DOHH2 (cell line): ENCODE measurements at regions not wholly inside any gene's neighbourhood (a gene's known extent, or its start where the extent isn't known, plus 50 kb on each side); places are given as distances from the start of the nearest gene placed in this dataset.

Source experiments
- H3F3A ChIP-seq: fragments of 200-600 bp; sonication (generic), shearing (Covaris generic); 2 replicates; pipeline ENCODE4 v1.6.0; 2016; ENCODE audit warnings: antibody characterized with exemption, mild to moderate bottlenecking; ENCODE audit not compliant: control insufficient read depth, insufficient read depth
- H3K27ac ChIP-seq: fragments of 200-600 bp; sonication (generic); 2 replicates; pipeline ENCODE4 v1.5.1; 2014; ENCODE audit warnings: low read depth, mild to moderate bottlenecking, low read length, moderate library complexity
- H3K27me3 ChIP-seq: fragments of 200-600 bp; sonication (generic); 2 replicates; pipeline ENCODE4 v1.6.1; 2014; ENCODE audit warnings: mild to moderate bottlenecking, low read length, mixed read lengths; ENCODE audit not compliant: control insufficient read depth
- H3K36me3 ChIP-seq: fragments of 200-600 bp; sonication (generic); 2 replicates; pipeline ENCODE4 v1.6.1; 2014; ENCODE audit warnings: mild to moderate bottlenecking, low read length, moderate library complexity, mixed read lengths; ENCODE audit not compliant: control insufficient read depth
- H3K4me1 ChIP-seq: fragments of 200-600 bp; sonication (generic); 2 replicates; pipeline ENCODE4 v1.6.1; 2014; ENCODE audit warnings: mild to moderate bottlenecking, low read length, mixed read lengths; ENCODE audit not compliant: control insufficient read depth
- H3K4me2 ChIP-seq: fragments of 200-600 bp; sonication (generic); 2 replicates; pipeline ENCODE4 v1.6.0; 2014; ENCODE audit warnings: mild to moderate bottlenecking, low read length, moderate library complexity
- H3K4me3 ChIP-seq: fragments of 200-600 bp; sonication (generic); 2 replicates; pipeline ENCODE4 v1.5.1; 2014; ENCODE audit warnings: mild to moderate bottlenecking, low read length, mixed read lengths
- H3K79me2 ChIP-seq: fragments of 200-600 bp; sonication (generic); 2 replicates; pipeline ENCODE4 v1.6.1; 2014; ENCODE audit warnings: mild to moderate bottlenecking, low read length, mixed read lengths; ENCODE audit not compliant: control insufficient read depth
- H3K9me2 ChIP-seq: fragments of 200-600 bp; sonication (generic); replicated peaks from 2 replicates; pipeline ENCODE4 v1.6.1; 2014; ENCODE audit warnings: mild to moderate bottlenecking, low read length, mixed read lengths; ENCODE audit not compliant: control insufficient read depth
- H3K9me3 ChIP-seq: fragments of 200-600 bp; sonication (generic); 2 replicates; pipeline ENCODE4 v1.6.1; 2014; ENCODE audit warnings: antibody characterized with exemption, low read length, mixed read lengths; ENCODE audit not compliant: control insufficient read depth, insufficient read depth
- H4K20me1 ChIP-seq: fragments of 200-600 bp; sonication (generic); 2 replicates; pipeline ENCODE4 v1.6.0; 2014; ENCODE audit warnings: low read depth, mild to moderate bottlenecking, antibody characterized with exemption, low read length, moderate library complexity; ENCODE audit not compliant: control insufficient read depth, insufficient read depth
- EZH2phosphoT487 ChIP-seq: fragments of 200-600 bp; sonication (generic); IDR thresholded peaks from 2 replicates; pipeline ENCODE4 v1.6.1; 2017; ENCODE audit warnings: borderline replicate concordance, mild to moderate bottlenecking, antibody characterized with exemption, low read length, moderate library complexity, mixed read lengths
- TF ChIP-seq, protein P1 (sequence below): fragments of 200-600 bp; sonication (generic); IDR thresholded peaks from one replicate; pipeline ENCODE4 v1.5.1; 2014; ENCODE audit warnings: antibody characterized with exemption, mild to moderate bottlenecking, low read depth, low read length; ENCODE audit not compliant: poor library complexity, severe bottlenecking

DNA sequence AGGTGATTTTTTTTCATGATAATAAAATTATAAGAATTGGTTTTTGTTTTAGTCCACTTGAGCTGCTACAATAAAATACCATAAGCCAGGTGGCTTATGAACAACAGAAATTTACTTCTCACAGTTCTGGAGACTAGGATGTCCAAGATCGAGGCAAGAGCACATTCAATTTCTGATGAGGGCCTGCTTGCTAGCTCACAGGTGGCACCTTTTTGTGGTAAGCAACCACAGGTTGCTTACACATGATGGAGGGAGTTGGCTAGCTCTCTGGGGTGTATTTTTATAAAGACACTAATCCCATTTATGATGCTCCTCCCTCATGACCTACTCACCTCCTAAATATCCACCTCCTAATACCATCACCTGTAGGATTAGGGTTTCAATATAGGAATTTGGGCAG, 1248.5 kb upstream of the TENM3 start:
- no peaks in the 10 kb centered on the region for H3K9me3 ChIP-seq
- no peaks in the 10 kb centered on the region for H3K9me2 ChIP-seq
- no peak overlapping the region for H3K27ac ChIP-seq
- H3K36me3 ChIP-seq, result no peaks in the 10 kb centered on the region
- no peaks in the 10 kb centered on the region for H3K27me3 ChIP-seq
- H4K20me1 ChIP-seq, result no peaks in the 10 kb centered on the region
- TF ChIP-seq, protein P1, sequence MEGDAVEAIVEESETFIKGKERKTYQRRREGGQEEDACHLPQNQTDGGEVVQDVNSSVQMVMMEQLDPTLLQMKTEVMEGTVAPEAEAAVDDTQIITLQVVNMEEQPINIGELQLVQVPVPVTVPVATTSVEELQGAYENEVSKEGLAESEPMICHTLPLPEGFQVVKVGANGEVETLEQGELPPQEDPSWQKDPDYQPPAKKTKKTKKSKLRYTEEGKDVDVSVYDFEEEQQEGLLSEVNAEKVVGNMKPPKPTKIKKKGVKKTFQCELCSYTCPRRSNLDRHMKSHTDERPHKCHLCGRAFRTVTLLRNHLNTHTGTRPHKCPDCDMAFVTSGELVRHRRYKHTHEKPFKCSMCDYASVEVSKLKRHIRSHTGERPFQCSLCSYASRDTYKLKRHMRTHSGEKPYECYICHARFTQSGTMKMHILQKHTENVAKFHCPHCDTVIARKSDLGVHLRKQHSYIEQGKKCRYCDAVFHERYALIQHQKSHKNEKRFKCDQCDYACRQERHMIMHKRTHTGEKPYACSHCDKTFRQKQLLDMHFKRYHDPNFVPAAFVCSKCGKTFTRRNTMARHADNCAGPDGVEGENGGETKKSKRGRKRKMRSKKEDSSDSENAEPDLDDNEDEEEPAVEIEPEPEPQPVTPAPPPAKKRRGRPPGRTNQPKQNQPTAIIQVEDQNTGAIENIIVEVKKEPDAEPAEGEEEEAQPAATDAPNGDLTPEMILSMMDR, result no peak
- TF ChIP-seq EZH2phosphoT487, result no peak
- no peak overlapping the region for H3K4me2 ChIP-seq
- no peaks in the 10 kb centered on the region for H3K79me2 ChIP-seq
- H3K4me3 ChIP-seq, result no peak overlapping the region
- H3K4me1 ChIP-seq, result no peaks in the 10 kb centered on the region
- no peaks in the 10 kb centered on the region for H3F3A ChIP-seq

DNA sequence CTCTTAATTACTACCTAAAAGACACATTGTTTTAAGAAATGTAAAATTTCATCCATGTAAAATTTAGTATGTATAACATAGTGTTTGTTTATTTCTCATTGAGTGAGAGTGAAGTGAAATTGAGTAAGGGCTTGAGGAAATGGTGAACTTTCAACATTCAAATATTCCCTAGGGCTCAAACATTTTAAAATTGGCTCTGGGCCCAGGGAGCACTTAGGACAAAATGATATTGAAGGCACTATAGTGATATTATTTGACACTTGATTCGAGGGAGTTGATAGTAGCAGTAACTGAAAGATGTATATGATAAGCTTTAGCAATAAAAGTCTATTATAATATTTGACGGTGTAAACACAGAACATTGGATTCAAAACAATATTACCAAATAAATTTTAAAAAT, 1244.0 kb upstream of the TENM3 start:
- no peaks in the 10 kb centered on the region for H3K36me3 ChIP-seq
- no peak overlapping the region for H3K27ac ChIP-seq
- no peaks in the 10 kb centered on the region for H4K20me1 ChIP-seq
- H3F3A ChIP-seq, result no peaks in the 10 kb centered on the region
- no peak overlapping the region for H3K4me3 ChIP-seq
- no peaks in the 10 kb centered on the region for H3K27me3 ChIP-seq
- no peaks in the 10 kb centered on the region for H3K9me3 ChIP-seq
- H3K9me2 ChIP-seq, result no peaks in the 10 kb centered on the region
- H3K79me2 ChIP-seq, result no peaks in the 10 kb centered on the region
- H3K4me2 ChIP-seq, result no peak overlapping the region
- H3K4me1 ChIP-seq, result no peaks in the 10 kb centered on the region
- no peak for TF ChIP-seq EZH2phosphoT487
- TF ChIP-seq, protein P1, result no peak

DNA sequence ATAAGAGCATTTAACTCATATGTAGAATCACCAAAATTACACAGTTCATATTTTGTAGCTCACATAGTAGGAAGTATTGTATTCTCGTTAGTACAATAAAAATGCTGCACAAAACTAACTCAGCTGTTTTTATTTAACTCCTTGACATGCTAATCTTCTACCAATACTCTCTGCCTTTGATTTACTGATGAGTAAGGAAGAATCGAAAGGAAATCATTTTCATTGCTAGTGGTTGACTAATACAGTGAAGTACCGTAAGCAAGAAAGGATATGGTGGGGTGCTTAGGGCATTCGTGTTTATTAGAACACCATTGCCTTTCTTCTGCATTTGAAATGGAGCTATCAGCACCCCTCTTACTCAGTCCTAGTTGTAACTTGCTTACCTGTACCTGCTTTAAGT, 1239.1 kb upstream of the TENM3 start:
- Histone ChIP-seq H3K9me2 (no peaks in the 10 kb centered on the region), H3K27ac (no peak overlapping the region), H3K79me2 (no peaks in the 10 kb centered on the region), H3F3A (no peaks in the 10 kb centered on the region), H4K20me1 (no peaks in the 10 kb centered on the region), H3K9me3 (no peaks in the 10 kb centered on the region), H3K27me3 (no peaks in the 10 kb centered on the region), H3K4me3 (no peak overlapping the region), H3K4me1 (no peaks in the 10 kb centered on the region), H3K36me3 (no peaks in the 10 kb centered on the region), H3K4me2 (no peak overlapping the region)
- no peak for TF ChIP-seq EZH2phosphoT487
- TF ChIP-seq, protein P1, result no peak
